ENCODE measurements at regions not wholly inside any gene's neighbourhood (a gene's known extent, or its start where the extent isn't known, plus 50 kb on each side); places are given as distances from the start of the nearest gene placed in this dataset.

DNA sequence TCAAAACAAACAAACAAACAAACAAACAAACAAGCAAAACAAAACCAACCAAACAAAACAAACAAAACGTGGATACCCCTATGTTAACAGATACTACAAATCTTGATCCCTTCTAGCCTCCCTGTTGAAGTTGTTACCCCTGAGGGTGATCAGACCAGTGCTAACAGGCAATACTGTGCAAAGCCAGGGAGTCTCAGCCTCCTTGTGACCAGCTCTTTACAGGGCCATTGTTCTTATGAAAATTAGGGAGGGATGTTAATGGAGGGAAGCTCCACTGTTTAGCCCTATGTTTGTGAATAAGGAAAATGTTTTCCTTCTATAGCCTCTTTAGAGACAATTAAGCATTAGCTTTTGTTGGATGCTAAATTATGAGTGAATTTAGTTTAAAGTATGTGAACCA is 1072.1 kb upstream of the WWC1 start:
- no peak overlapping the region for H3K27ac ChIP-seq
- no peaks in the 10 kb centered on the region for H3K27me3 ChIP-seq (replicated peaks in 1 of 7)
- intact Hi-C loops (cut with DNase I; ENCODE audit: low total_unique reads) = no loop called here
- H3K36me3 ChIP-seq = no peaks in the 10 kb centered on the region
- H3K4me1 ChIP-seq = no peaks in the 10 kb centered on the region
- TF ChIP-seq POLR2AphosphoS5 (IDR thresholded peaks at IDR 0.05) (no peak), POLR2A (IDR thresholded peaks at IDR 0.05) (no peak)
- TF ChIP-seq, protein P1, sequence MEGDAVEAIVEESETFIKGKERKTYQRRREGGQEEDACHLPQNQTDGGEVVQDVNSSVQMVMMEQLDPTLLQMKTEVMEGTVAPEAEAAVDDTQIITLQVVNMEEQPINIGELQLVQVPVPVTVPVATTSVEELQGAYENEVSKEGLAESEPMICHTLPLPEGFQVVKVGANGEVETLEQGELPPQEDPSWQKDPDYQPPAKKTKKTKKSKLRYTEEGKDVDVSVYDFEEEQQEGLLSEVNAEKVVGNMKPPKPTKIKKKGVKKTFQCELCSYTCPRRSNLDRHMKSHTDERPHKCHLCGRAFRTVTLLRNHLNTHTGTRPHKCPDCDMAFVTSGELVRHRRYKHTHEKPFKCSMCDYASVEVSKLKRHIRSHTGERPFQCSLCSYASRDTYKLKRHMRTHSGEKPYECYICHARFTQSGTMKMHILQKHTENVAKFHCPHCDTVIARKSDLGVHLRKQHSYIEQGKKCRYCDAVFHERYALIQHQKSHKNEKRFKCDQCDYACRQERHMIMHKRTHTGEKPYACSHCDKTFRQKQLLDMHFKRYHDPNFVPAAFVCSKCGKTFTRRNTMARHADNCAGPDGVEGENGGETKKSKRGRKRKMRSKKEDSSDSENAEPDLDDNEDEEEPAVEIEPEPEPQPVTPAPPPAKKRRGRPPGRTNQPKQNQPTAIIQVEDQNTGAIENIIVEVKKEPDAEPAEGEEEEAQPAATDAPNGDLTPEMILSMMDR (IDR thresholded peaks at IDR 0.05 in 8 of 11, conservative IDR thresholded peaks at IDR 0.05 in 3 of 11) = no peak
- WGBS, 5 donors = 35 to 61% (median 43%) methylated on average over 1 of the region's 1 CpG
- DNase-seq = no peak
- no peak overlapping the region for H3K4me3 ChIP-seq
- H3K9me3 ChIP-seq = no peaks in the 10 kb centered on the region

DNA sequence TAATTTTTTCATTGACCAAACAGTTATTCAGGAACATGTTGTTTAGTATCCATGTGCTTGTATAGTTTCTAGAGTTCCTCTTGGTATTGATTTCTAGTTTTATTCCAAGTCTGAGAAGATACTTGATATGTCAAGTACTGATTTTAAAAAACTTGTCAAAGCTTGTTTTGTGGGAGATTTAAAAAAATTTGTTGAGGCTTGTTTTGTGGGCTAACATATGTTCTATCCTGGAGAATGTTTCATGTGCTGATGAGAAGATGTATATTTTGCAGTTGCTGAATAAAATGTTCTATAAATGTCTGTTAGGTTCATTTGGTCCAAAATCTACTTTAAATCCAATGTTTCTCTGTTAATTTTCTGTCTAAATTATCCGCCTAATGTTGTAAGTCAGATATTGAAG is 1065.1 kb upstream of the WWC1 start:
- whole genome bisulfite sequencing, 5 donors = 81 to 97% (median 93%) methylated on average over 1 of the region's 1 CpG
- intact Hi-C loops (cut with DNase I; ENCODE audit: low total_unique reads) = no loop called here
- DNase-seq = no peak
- no peak overlapping the region for H3K4me3 ChIP-seq
- no peaks in the 10 kb centered on the region for H3K27me3 ChIP-seq (replicated peaks in 1 of 7)
- H3K36me3 ChIP-seq = no peaks in the 10 kb centered on the region
- H3K9me3 ChIP-seq = peaks cover 4 to 45% (median 27%) of the 10 kb centered on the region in 8 donors
- TF ChIP-seq POLR2AphosphoS5 (IDR thresholded peaks at IDR 0.05) (no peak), POLR2A (IDR thresholded peaks at IDR 0.05) (no peak)
- TF ChIP-seq, protein P1 (IDR thresholded peaks at IDR 0.05 in 8 of 11, conservative IDR thresholded peaks at IDR 0.05 in 3 of 11) = no peak
- no peak overlapping the region for H3K27ac ChIP-seq
- no peaks in the 10 kb centered on the region for H3K4me1 ChIP-seq

DNA sequence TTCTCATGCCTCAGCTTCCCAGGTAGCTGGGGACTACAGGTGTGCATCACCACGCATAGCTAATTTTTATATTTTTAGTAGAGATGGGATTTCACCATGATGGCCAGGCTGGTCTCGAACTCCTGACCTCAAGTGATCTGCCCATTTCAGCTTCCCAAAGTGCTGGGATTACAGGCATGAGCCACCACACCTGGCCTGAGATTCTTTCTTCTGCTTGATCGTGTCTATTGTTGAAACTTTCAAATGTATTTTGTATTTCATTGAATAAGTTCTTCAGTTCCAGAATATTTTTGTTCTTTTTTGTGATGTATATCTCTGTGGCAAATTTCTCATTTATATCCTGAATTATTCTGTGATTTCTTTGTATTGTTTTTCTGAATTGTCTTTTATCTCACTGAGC is 1063.3 kb upstream of the WWC1 start:
- no peaks in the 10 kb centered on the region for H3K4me1 ChIP-seq
- 84 to 96% (median 89%) methylated on average over 3 of the region's 3 CpGs for WGBS, 5 donors
- intact Hi-C loops (cut with DNase I; ENCODE audit: low total_unique reads) = no loop called here
- H3K27me3 ChIP-seq (replicated peaks in 1 of 7) = no peaks in the 10 kb centered on the region
- no peak overlapping the region for H3K27ac ChIP-seq
- H3K9me3 ChIP-seq = peaks cover 4 to 60% (median 31%) of the 10 kb centered on the region in 8 donors
- TF ChIP-seq POLR2A (IDR thresholded peaks at IDR 0.05) (no peak), POLR2AphosphoS5 (IDR thresholded peaks at IDR 0.05) (no peak)
- TF ChIP-seq, protein P1 (IDR thresholded peaks at IDR 0.05 in 8 of 11, conservative IDR thresholded peaks at IDR 0.05 in 3 of 11) = no peak
- no peaks in the 10 kb centered on the region for H3K36me3 ChIP-seq
- DNase-seq = no peak
- no peak overlapping the region for H3K4me3 ChIP-seq

DNA sequence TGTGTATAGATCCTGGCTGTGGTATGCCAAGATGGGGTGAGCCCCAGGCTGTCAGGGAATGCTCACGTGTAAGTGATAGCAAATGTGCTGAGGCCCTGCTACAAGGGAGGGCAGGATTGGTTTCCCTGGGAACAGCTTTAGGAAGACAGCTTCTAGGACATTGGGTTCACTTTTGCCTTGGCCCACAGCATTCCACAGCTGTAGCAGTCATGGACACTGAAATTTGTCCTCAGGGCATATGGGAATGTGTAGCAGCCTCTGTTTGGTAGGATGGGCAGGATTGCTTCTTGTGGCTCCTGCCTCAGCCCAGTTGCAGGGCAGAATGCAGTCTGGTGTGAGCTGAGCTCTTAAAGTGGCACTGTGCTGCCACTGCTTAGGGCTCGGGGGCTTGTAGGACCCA is 1061.7 kb upstream of the WWC1 start:
- H3K27ac ChIP-seq = no peak overlapping the region
- no peak overlapping the region for H3K4me3 ChIP-seq
- intact Hi-C loops (cut with DNase I; ENCODE audit: low total_unique reads) = no loop called here
- no peaks in the 10 kb centered on the region for H3K27me3 ChIP-seq (replicated peaks in 1 of 7)
- TF ChIP-seq, protein P1 (IDR thresholded peaks at IDR 0.05 in 8 of 11, conservative IDR thresholded peaks at IDR 0.05 in 3 of 11) = no peak
- TF ChIP-seq POLR2AphosphoS5 (IDR thresholded peaks at IDR 0.05) = no peak
- TF ChIP-seq POLR2A (IDR thresholded peaks at IDR 0.05) = no peak
- H3K4me1 ChIP-seq = no peaks in the 10 kb centered on the region
- no peaks in the 10 kb centered on the region for H3K36me3 ChIP-seq
- WGBS, 5 donors = 73 to 88% (median 77%) methylated on average over 2 of the region's 2 CpGs
- no peak for DNase-seq
- H3K9me3 ChIP-seq = peaks cover 4 to 60% (median 31%) of the 10 kb centered on the region in 8 donors
